NCI-H526 treated with DMSO at 0.1 percent for 48 hours (cell line): ENCODE measurements at regions not wholly inside any gene's neighbourhood (a gene's known extent, or its start where the extent isn't known, plus 50 kb on each side); places are given as distances from the start of the nearest gene placed in this dataset.
"Not testable (repeated sequence)": the region's sequence is repeated elsewhere in the genome, so short reads cannot be mapped to it uniquely, and the experiment has no call there.

Experiments used
- DNase-seq: peaks from one replicate; lab custom pipeline; 2025; lab: John Stamatoyannopoulos, UW

DNA sequence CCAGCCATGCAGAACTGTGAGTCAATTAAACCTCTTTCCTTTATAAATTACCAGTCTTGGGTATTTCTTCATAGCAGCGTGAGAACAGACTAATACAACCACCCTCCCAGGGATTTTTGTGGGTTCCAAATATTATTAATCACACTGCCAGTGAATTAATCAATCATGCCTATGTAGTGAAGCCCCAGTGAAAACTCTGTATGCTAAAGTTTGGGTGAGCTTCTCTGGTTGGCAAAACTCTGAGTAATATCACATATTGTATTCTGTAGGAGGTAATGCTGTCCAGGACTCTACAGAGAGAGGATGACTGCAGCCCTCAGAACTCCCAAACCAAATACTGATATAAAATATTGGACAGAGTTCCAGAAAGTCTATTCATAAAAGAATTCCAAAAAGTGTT is 216.9 kb downstream of the RPAP3 start:
- no peak for DNase-seq

- peak; percentile 4 for DNase-seq
Measured at GRCh38 chr12:47481041-47481440, 224.8 kb downstream of the RPAP3 start.

DNA sequence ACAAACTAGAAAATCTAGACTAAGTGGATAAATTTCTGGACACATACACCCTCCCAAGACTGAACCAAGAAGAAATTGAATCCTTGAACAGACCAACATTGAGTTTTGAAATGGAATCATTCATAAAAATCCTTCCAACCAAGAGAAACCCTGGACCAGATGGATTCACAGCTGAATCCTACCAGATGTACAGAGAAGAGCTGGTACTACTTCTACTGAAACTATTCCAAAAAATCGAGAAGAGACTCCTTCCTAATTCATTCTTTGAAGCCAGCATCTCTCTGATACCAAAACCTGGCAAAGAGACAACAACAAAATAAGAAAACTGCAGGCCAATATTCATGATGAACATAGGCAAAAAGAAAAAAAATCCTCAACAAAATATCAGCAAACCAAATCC is 227.4 kb downstream of the RPAP3 start:
- DNase-seq, result no peak

DNA sequence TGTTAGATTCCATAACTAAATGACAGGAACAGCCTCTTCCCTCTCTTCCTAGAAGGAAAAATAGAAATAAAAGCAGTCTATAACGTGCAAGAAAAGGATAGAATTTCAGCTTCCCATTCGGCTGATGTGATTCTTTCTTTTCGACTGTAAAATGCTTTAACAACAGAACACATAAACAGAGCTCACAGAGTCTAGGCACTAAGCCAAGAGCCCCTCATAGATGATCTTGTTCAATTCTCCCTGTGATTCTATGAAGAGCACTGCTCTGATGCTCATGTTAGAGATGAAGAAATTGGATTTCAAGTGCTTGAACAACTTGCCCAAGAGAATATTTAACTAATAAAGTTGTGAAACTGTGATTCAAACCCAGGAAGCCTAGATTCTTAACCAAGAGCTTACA is 232.7 kb downstream of the RPAP3 start:
- no peak for DNase-seq

DNA sequence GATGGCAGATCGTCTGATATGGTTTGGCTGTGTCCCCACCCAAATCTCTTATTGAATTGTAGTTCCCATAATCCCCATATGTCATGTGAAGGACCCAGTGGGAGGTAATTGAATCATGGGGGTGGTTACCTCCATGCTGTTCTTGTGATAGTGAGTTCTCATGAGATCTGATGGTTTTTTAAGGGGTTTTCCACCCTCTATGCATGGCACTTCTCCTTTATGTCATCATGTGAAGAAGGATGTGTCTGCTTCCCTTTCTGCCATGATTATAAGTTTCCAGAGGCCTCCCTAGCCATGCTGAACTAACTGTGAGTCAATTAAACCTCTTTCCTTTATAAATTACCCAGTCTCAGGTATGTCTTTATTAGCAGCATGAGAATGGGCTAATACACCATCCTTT is 235.5 kb downstream of the RPAP3 start:
- not testable (repeated sequence) for DNase-seq

DNA sequence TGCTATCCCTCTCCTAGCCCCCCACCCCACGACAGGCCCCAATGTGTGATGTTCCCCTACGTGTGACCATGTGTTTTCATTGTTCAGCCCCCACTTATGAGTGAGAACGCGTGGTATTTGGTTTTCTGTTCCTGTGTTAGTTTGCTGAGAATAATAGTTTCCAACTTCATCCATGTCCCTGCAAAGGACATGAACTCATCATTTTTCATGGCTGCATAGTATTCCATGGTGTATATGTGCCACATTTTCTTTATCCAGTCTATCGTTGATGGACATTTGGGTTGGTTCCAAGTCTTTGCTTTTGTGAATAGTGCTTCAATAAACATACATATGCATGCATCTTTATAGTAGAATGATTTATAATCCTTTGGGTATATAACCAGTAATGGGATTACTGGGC is 241.9 kb downstream of the RPAP3 start:
- not testable (repeated sequence) for DNase-seq

DNA sequence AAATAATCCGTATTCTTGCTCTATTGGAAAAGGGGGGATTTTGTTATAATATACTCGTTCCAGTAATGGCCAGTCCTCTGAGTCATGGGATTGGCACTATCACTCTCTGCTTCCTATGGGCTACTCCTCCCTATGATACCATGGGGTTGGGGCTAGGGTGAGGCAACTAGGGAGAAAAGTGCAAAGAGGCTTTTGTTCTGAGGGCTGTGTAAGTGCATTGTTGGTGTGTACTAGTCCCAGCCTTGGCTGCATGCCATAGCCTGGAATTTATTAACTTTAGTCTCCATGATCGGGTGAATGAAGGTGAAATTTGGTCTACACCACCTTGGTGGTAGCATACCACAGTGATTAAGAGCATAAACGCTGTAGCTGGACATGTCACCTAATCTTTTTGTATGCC is 247.6 kb downstream of the RPAP3 start:
- no peak for DNase-seq

DNA sequence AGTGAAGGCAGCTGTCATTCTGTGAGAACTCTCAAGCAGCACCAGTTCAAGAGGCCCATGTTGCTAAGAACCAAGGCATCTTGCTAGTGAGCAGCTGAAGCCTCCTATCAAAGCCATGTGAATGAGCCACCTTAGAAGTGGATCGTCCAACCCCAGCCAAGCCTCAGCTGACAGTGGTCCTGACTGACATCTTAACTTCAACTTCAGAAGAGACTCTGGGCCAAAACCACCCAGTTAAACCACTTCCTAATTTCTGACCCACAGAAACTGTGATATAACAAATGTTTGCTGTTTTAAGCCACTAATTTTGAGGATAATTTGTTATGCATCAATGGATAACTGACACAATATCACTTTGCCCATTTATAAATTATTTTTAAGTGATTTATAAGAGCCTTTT is 256.0 kb downstream of the RPAP3 start:
- no peak for DNase-seq

- DNase-seq, result no peak
Measured at GRCh38 chr12:47442310-47442709, 263.5 kb downstream of the RPAP3 start.

DNA sequence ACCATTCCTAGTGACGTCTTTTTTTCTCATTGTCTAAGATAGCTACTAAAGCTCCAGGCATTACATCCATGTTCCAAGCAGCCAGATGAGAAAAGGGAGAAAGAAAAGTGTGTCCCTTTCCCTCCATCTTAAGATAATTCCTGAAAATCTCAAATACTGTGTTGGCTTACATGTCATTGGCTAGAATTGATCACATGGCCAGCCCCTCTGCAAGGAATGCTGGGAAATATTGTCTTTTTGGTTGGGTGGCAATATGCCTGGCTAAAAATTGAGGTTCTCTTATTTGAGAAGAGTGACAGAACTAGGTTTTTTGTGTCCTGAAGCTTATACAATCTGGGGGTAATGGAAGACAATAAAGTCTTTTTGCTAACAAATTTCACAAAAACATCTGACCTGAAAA is 264.3 kb downstream of the RPAP3 start:
- DNase-seq, result no peak

GRCh38 chr12:47438175-47438574 is 267.7 kb downstream of the RPAP3 start:
- DNase-seq, result no peak

- DNase-seq, result no peak
Measured at GRCh38 chr12:47437570-47437969, 268.3 kb downstream of the RPAP3 start.

GRCh38 chr12:47433876-47434275 is 272.0 kb downstream of the RPAP3 start:
- no peak for DNase-seq

DNA sequence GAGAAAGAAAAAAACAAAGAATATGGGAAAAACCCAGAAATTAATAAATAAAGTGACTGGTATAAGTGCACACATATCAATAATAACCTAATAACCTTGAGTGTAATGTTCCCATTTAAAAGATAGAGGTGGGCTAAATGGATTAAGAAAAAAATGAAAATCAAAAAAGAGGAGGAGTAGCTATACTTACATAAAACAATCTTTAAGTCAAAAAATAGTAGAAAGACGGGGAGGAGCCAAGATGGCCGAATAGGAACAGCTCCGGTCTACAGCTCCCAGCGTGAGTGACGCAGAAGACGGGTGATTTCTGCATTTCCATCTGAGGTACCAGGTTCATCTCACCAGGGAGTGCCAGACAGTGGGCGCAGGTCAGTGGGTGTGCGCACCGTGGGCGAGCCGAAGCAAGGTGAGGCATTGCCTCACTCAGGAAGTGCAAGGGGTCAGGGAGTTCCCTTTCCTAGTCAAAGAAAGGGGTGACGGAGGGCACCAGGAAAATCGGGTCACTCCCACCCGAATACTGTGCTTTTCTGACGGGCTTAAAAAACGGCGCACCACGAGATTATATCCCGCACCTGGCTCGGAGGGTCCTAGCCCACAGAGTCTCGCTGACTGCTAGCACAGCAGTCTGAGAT is 279.0 kb downstream of the RPAP3 start:
- DNase-seq, result not testable (repeated sequence)

DNA sequence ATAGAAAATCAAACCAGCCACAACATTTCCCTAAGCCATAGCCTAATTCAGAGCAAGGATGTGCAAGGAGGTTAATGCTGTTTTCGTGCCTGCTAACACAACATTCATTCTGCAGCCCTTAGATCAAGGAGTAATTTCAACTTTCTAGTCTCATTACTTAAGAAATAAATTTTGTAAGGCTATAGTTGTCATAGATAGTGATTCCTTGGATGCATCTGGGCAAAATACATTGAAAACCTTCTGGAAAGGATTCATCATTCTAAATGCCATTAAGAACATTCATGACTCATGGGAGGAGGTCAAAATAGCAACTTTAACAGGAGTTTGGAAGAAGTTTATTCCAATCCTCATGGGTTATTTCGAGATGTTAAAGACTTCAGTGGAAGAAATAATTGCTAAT is 283.2 kb downstream of the RPAP3 start:
- no peak for DNase-seq

DNA sequence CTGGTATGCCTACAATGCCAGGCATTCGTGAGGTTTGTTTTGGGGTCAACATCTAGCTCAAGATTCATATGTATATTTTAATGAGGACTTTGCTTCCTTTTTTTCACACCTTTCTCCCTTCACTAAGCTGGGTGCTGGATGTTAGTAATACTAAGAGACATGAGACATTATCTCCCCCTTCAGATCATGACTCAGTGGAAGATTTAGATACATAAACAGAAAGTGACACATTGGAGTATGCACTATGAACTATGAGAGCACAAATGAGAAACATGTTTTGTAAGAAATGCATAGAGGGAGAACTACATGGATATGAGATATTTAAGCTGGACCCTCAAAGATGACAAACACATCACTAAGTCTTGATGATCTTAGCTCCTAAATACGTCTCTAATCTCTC is 286.3 kb downstream of the RPAP3 start:
- no peak for DNase-seq

DNA sequence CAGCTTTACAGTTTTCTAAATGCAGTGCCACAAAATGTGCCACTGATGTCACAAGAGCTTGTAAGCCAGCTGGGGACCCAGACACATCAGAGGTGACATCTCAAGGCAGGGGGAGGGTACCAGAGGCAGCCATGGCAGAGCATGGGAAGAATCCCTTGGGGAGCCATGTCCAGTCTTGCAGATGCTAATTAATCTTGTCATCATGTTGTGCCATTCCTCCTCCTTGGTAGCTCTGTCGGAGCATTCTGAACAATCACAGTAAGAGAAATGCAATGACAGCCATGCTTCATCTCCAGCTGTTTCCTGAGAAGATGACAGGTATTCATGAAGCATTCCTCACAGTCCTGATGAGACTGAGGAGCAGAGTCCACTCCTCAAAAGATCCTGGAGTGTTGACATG is 287.9 kb downstream of the RPAP3 start:
- no peak for DNase-seq

DNA sequence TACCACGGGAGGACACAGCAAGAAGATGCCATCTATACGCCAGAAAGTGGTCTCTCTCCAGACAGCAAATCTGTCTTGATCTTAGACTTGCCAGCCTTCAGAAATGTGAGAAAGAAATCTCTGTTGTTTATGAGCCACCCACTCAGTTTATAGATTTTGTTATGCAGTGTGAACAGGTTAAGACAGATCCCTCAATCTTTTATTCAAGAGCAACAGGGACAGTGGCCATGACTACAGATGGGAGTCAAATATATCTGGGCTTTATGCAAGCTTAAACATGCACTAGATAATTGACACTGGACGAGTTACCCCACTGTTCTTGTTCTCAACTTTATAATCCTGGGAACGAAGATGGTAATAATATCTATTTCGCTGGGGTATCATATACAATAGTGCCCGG is 288.7 kb downstream of the RPAP3 start:
- DNase-seq, result no peak

DNA sequence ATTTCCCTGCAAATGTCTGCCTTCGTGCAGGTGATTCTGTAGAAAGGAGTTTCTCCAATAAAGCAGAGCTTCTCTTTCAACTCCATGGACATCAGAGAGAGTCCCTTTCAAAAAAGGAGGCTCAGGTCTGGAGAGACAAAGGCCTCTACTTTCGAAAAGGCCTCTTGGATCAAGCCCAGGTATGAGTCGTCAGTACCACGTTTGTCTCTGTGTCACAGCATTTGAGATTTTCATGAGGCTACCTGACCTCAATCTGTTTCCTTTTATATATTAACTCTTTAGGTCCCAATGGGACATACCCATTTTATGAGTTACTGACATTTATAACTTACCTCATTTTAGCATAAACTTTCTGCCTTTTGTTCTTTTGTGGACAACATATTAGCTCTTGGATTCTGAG is 290.8 kb downstream of the RPAP3 start:
- no peak for DNase-seq

DNA sequence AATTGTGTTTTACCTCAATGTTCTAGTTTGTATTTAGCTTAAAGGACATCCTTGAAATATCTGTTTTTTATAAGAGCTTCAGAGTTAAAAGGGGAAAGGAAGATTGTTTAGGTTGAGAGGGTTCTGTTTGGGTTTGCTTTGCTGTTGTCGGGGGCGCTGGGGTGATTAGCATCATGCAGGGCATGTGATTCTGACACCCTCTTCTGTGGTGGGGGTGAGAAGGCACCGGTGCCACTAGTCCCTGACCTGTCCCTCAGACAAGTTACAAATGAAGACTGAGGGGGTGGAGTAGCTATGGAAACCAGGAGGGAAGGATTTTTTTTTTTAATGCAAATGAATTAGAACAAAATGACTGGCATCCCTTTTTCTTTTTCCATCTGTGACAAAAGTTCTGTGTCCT is 291.3 kb downstream of the RPAP3 start:
- DNase-seq, result no peak

GRCh38 chr12:47413806-47414205 is 292.0 kb downstream of the RPAP3 start:
- DNase-seq, result no peak

- no peak for DNase-seq
Measured at GRCh38 chr12:47412601-47413236, 293.1 kb downstream of the RPAP3 start.

DNA sequence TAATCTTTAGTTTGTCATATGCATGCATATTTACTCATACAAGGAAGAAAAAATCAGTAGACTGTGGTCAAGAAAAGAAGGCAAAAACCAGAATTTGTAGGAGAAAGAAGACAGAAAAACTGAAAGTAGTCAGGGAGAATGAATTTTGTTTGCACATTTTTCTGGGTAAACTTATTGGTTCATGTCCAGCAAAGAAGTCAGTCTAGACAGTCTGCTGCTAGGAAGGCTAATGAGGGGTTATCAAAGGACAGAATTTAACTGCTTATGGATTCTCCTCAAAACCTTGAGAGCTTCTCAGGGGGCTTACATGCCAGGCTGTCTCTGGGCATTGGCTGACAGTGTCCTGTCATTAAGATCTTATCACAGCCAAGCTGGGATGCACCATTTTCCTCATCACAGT is 293.9 kb downstream of the RPAP3 start:
- no peak for DNase-seq

DNA sequence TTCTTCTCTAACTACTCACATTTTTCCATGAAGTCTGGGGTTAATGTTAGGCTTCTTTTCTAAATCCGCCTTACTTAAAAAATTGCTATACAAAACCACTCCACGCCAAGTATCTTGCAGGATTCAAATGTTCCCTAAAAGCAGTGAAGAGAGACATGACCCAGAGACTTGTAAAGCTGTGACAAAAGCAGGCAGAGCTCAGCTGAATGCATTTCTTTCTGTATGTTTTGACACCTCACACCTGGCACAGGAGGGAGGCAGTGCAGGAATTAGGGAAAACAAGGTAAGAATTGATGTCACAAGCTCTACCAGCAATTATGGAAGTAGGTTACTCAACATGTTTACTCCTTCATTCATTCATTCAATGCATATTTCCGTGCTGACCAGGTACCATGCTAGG is 295.0 kb downstream of the RPAP3 start:
- DNase-seq, result no peak
